GM21723 (cell line): ENCODE measurements at regions not wholly inside any gene's neighbourhood (a gene's known extent, or its start where the extent isn't known, plus 50 kb on each side); places are given as distances from the start of the nearest gene placed in this dataset.
"Not testable (repeated sequence)": the region's sequence is repeated elsewhere in the genome, so short reads cannot be mapped to it uniquely, and the experiment has no call there.

Source experiments
- ATAC-seq: cut with Tn5 transposase; IDR thresholded peaks from one replicate; pipeline ENCODE4 v1.9.1; 2021; ENCODE audit warnings: mild to moderate bottlenecking, moderate library complexity; ENCODE audit not compliant: unreplicated experiment

DNA sequence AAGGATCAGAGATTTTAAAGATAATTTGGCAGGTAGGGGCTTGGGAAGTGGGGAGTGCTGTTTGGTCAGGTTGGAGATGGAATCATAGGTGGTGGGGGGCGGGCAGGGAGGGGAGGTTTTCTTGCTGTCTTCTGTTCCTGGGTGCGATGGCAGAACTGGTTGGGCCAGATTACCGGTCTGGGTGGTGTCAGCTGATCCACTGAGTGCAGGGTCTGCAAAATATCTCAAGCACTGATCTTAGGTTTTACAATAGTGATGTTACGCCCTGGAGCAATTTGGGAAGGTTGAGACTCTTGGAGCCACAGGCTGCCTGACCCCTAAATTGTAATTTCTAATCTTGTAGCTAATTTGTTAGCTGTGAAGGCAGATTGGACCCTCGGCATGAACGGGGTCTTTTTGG is 78.0 kb upstream of the PARP8 start:
- not testable (repeated sequence) for ATAC-seq

DNA sequence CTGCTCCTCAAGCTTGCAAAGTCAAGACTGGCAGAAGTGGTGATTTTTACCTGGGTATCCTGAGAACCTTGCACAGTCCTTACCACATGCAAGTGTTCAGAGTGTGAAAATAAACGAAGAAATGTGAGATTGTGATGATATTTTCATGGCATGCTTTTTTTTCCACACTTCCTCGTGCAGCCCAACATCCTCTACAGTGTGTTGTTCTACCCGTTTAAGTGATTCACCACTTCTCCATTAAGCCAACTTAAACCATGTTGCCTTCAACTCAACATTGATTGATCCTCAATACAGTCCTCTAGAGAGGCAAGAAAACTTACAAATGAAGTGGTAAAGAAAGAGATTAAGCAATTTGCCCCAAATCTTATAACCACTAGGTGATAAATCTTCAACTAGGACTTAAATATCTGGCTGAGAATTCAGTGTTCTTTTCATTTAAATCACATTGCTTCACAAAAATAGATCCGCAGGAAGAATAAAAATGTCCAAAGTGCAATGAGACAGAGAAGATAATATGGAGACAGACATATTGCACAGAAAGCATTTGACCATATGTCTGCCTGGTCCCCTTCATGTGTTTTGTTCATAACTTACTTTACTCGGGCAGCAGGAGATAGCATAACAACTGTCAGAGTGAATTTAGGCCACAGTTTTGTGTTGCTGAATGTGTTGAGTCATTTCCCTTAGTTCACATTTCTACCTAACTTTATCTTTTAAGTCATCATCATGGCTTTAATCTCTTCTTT is 75.8 kb upstream of the PARP8 start:
- not testable (repeated sequence) for ATAC-seq

DNA sequence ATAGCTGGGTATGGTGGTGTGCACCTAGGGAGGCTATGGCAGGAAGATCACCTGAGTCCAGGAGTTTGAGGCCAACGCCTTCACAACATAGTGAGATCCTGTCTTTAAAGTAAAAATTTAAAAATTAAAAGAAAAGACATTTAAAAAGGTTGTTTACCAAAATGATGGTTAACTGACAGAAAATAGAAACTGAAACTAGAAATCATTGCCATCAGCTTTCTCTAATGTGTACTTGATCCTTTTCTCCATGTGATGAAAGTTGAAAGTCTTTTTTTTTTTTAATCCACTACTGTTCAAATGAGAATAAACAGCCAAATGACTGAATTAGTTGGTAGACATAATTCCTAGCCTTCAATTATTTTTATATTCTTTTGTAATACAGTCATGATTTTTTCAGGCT is 75.1 kb upstream of the PARP8 start:
- not testable (repeated sequence) for ATAC-seq

DNA sequence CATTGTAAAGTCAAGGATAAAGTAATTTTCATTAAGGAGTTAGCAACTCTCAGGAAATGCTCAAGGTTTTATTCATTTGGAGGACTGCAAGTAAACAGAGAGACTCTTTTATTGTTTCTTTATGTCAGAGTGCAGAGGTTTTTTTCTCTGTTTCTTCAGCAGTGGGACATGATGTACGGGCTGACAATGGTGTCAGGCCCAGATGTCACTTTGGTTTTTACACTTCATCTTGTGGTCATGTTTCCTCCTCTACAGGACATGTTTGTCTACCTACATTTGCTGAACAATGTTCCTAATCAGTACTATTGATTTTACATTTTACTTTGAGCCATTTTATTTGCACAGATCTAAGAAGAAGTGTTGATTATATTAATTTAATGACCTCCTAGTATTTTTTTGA is 72.8 kb upstream of the PARP8 start:
- ATAC-seq: no peak

DNA sequence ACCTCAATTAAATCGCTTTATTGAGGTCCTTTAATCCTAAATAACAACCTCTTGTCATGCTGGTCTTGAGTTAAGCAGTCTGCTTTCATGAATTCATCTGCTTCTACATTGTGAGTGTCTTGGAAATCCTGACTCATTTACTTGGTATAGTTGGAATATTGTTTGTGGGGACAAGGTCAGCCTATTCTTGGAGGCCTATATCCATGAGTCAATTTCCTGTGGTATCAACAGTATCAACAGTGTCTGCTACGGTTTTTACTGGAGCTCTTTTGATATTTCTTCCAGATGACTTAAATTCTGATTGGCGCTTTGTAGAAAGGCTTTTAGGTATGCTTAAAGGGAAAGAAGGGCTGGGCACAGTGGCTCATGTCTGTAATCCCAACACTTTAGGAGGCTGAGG is 71.2 kb upstream of the PARP8 start:
- ATAC-seq: no peak

DNA sequence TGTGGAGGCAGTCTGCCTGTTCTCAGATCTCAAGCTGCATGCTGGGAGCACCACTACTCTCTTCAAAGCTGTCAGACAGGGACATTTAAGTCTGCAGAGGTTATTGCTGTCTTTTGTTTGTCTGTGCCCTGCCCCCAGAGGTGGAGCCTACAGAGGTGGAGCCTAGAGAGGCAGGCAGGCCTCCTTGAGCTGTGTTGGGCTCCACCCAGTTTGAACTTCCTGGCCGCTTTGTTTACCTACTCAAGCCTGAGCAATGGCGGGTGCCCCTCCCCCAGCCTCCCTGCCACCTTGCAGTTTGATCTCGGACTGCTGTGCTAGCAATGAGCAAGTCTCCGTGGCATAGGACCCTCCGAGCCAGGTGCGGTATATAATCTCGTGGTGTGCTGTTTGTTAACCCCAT is 64.9 kb upstream of the PARP8 start:
- not testable (repeated sequence) for ATAC-seq

DNA sequence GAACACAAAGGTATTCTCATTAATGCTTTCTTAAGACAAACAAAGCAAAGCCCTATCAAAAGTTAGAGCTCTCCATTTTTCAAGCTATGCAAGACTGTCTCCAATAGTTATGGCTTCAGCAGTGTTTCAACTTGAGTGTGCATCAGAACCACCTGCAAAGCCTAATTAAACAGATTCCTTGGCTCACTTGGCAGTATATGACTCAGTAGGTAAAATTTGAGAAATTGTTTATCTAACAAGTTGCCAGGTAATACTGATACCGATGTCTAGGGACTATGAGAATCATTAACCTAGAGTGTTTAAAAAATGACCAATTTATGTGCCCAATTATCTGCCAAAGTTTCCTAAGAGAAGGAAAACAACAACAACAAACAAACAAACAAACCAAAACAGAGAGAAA is 60.3 kb upstream of the PARP8 start:
- no peak for ATAC-seq

DNA sequence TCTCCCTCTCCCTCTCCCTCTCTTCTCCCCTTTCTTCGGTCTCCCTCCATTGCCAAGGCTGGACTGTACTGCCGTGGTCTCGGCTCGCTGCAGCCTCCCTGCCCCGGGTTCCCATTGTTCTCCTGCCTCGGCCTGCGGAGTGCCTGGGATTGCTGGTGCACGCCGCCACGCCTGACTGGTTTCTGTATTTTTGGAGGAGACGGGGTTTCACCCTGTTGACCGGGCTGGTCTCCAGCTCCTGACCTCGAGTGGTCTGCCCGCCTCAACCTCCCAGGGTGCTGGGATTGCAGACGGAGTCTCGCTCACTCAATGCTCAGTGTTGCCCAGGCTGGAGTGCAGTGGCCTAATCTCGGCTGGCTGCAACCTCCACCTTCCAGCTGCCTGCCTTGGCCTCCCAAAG is 59.0 kb upstream of the PARP8 start:
- not testable (repeated sequence) for ATAC-seq

DNA sequence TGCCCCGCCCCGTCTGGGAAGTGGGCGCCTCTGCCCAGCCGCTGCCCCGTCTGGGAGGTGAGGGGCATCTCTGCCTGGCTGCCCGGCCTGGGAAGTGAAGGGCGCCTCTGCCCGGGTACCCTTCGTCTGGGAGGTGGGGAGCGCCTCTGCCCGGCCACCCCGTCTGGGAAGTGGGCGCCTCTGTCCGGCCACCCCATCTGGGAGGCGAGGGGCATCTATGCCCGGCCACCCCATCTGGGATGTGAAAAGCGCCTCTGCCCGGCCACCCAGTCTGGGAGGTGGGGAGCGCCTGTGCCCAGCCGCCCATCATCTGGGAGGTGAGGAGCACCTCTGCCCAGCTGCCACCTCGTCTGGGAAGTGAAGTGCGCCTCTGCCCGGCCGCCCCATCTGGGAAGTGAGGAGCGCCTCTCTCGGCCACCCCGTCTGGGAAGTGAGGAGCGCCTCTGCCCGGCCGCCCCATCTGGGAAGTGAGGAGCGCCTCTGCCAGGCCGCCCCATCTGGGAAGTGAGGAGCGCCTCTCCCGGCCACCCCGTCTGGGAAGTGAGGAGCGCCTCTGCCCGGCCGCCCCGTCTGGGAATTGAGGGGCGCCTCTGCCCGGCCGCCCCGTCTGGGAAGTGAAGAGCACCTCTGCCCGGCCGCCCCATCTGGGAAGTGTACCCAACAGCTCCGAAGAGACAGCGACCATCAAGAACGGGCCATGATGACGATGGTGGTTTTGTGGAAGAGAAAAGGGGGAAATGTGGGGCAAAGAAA is 58.3 kb upstream of the PARP8 start:
- not testable (repeated sequence) for ATAC-seq

DNA sequence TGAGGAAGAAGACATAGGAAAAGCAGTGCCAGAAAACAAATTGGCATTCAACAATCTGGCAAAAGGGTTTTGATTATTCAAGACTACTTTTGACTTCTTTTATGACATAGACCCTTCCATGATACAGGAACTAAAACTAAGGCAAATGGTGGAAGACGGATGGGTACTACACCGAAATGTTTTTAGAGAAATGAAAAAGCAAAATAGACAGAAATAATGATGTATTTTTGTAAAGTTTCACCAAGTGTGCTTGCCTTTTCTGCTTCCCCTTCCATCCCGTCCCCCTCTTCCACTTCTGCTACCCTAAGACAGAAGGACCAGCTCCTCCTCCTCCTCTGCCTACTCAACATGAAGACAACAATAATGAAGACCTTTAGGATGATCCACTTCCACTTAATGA is 53.4 kb upstream of the PARP8 start:
- ATAC-seq: not testable (repeated sequence)
